ENCODE measurements at regions not wholly inside any gene's neighbourhood (a gene's known extent, or its start where the extent isn't known, plus 50 kb on each side); places are given as distances from the start of the nearest gene placed in this dataset.
A peak's percentile ranks its signal among the peaks of the same experiment; 100 is the strongest.

- H3K4me3 ChIP-seq, result peak overlapping the region; percentile 50 to 68 (median 56)
- TF ChIP-seq CTCF (IDR thresholded peaks at IDR 0.05), result no peak
- no peak for TF ChIP-seq POLR2A (IDR thresholded peaks at IDR 0.05)
- TF ChIP-seq EP300 (IDR thresholded peaks at IDR 0.05; ENCODE audit: low read depth), result no peak
- TF ChIP-seq POLR2AphosphoS5 (IDR thresholded peaks at IDR 0.05), result peak in 2 of 3 donors; percentile 19 to 23
- intact Hi-C loops (cut with DNase I; ENCODE audit: low total_unique reads) (no loop called here), in situ Hi-C loops (cut with MboI; ENCODE audit: low pct_ligation_motif_present in 1 of 4, low pct_unique_long_range_greater_than_20kb in 1 of 4, low sequenced_read_pairs in 3 of 4) (no loop called here)
- WGBS, 2 donors (ENCODE audit: low coverage in 1 of 2), result 34 to 50% methylated on average over 29 to 44 of the region's 44 CpGs
- H3K9me3 ChIP-seq, result no peaks in the 10 kb centered on the region
- H3K4me1 ChIP-seq, result no peaks in the 10 kb centered on the region
- peak overlapping the region; percentile 85 to 90 (median 87) for H3K27ac ChIP-seq
- H3K36me3 ChIP-seq, result no peaks in the 10 kb centered on the region
- DNase-seq, result peak; percentile 44
- H3K27me3 ChIP-seq, result no peaks in the 10 kb centered on the region
Observed at GRCh38 chr19:20423381-20424197, 142.0 kb downstream of the ZNF737 start.

GRCh38 chr19:20422216-20423205 is 143.1 kb downstream of the ZNF737 start:
- in situ Hi-C loops (cut with MboI; ENCODE audit: low pct_ligation_motif_present in 1 of 4, low pct_unique_long_range_greater_than_20kb in 1 of 4, low sequenced_read_pairs in 3 of 4) (no loop called here), intact Hi-C loops (cut with DNase I; ENCODE audit: low total_unique reads) (no loop called here)
- H3K36me3 ChIP-seq, result no peaks in the 10 kb centered on the region
- peak overlapping the region; percentile 85 to 90 (median 87) for H3K27ac ChIP-seq
- H3K9me3 ChIP-seq, result no peaks in the 10 kb centered on the region
- H3K27me3 ChIP-seq, result no peaks in the 10 kb centered on the region
- H3K4me3 ChIP-seq, result peak overlapping the region in 2 of 4 donors; percentile 50 to 68
- no peaks in the 10 kb centered on the region for H3K4me1 ChIP-seq
- no peak for TF ChIP-seq POLR2A (IDR thresholded peaks at IDR 0.05)
- WGBS, 2 donors (ENCODE audit: low coverage in 1 of 2), result 84 to 90% methylated on average over 19 to 22 of the region's 22 CpGs
- DNase-seq, result no peak

GRCh38 chr19:20416661-20417060 is 148.9 kb downstream of the ZNF737 start:
- in situ Hi-C loops (cut with MboI; ENCODE audit: low pct_ligation_motif_present in 1 of 4, low pct_unique_long_range_greater_than_20kb in 1 of 4, low sequenced_read_pairs in 3 of 4) (no loop called here), intact Hi-C loops (cut with DNase I; ENCODE audit: low total_unique reads) (no loop called here)
- DNase-seq, result no peak
- H3K27me3 ChIP-seq, result no peaks in the 10 kb centered on the region
- 82 to 86% methylated on average over 1 of the region's 1 CpG for WGBS, 2 donors (ENCODE audit: low coverage in 1 of 2)
- no peak overlapping the region for H3K27ac ChIP-seq
- no peaks in the 10 kb centered on the region for H3K9me3 ChIP-seq
- H3K4me1 ChIP-seq, result no peaks in the 10 kb centered on the region
- no peak overlapping the region for H3K4me3 ChIP-seq
- TF ChIP-seq CTCF (IDR thresholded peaks at IDR 0.05), result no peak
- no peak for TF ChIP-seq POLR2AphosphoS5 (IDR thresholded peaks at IDR 0.05)
- TF ChIP-seq EP300 (IDR thresholded peaks at IDR 0.05; ENCODE audit: low read depth), result no peak
- no peak for TF ChIP-seq POLR2A (IDR thresholded peaks at IDR 0.05)
- no peaks in the 10 kb centered on the region for H3K36me3 ChIP-seq

- Histone ChIP-seq H3K27ac (no peak overlapping the region), H3K9me3 (peaks cover 0 to 1% of the 10 kb centered on the region in 2 donors), H3K27me3 (no peaks in the 10 kb centered on the region), H3K36me3 (no peaks in the 10 kb centered on the region), H3K4me3 (no peak overlapping the region), H3K4me1 (no peaks in the 10 kb centered on the region)
- WGBS, 2 donors (ENCODE audit: low coverage in 1 of 2), result 94% methylated on average over 2 of the region's 2 CpGs; no CpG with 5 or more reads in 1 of the 2 donors
- no peak for TF ChIP-seq EP300 (IDR thresholded peaks at IDR 0.05; ENCODE audit: low read depth)
- TF ChIP-seq CTCF (IDR thresholded peaks at IDR 0.05), result no peak
- no peak for TF ChIP-seq POLR2A (IDR thresholded peaks at IDR 0.05)
- TF ChIP-seq POLR2AphosphoS5 (IDR thresholded peaks at IDR 0.05), result no peak
- intact Hi-C loops (cut with DNase I; ENCODE audit: low total_unique reads), result no loop called here
- DNase-seq, result no peak
- in situ Hi-C loops (cut with MboI; ENCODE audit: low pct_ligation_motif_present in 1 of 4, low pct_unique_long_range_greater_than_20kb in 1 of 4, low sequenced_read_pairs in 3 of 4), result no loop called here
Observed at GRCh38 chr19:20414120-20414519, 151.5 kb downstream of the ZNF737 start.

All from transverse colon (tissue), 4 donors.